GM04503 (cell line): ENCODE measurements at regions not wholly inside any gene's neighbourhood (a gene's known extent, or its start where the extent isn't known, plus 50 kb on each side); places are given as distances from the start of the nearest gene placed in this dataset.
"Not testable (repeated sequence)": the region's sequence is repeated elsewhere in the genome, so short reads cannot be mapped to it uniquely, and the experiment has no call there.

Source experiments
- DNase-seq: peaks from one replicate; pipeline ENCODE4 v3.0.0-alpha.2; 2012; ENCODE audit warnings: low read depth

- no peak for DNase-seq
Observed at GRCh38 chr11:45384711-45385241, 98.6 kb upstream of the SYT13 start.

- DNase-seq: no peak
Observed at GRCh38 chr11:45384016-45384415, 97.9 kb upstream of the SYT13 start.

GRCh38 chr11:45383224-45383623 lies 97.1 kb upstream of the SYT13 start:
- DNase-seq: peak; percentile 44

GRCh38 chr11:45382133-45382878 lies 96.2 kb upstream of the SYT13 start:
- DNase-seq: no peak

- DNase-seq: no peak
Observed at GRCh38 chr11:45379162-45379863, 93.2 kb upstream of the SYT13 start.

GRCh38 chr11:45378516-45378915 lies 92.4 kb upstream of the SYT13 start:
- DNase-seq: no peak

- DNase-seq: no peak
Observed at GRCh38 chr11:45374653-45375059, 88.5 kb upstream of the SYT13 start.

GRCh38 chr11:45374130-45374529 lies 88.0 kb upstream of the SYT13 start:
- no peak for DNase-seq

- no peak for DNase-seq
Observed at GRCh38 chr11:45373506-45374035, 87.4 kb upstream of the SYT13 start.

- not testable (repeated sequence) for DNase-seq
Observed at GRCh38 chr11:45372414-45372813, 86.3 kb upstream of the SYT13 start.

- DNase-seq: no peak
Observed at GRCh38 chr11:45371251-45372115, 85.3 kb upstream of the SYT13 start.

GRCh38 chr11:45369313-45369712 lies 83.2 kb upstream of the SYT13 start:
- no peak for DNase-seq

GRCh38 chr11:45368697-45369096 lies 82.6 kb upstream of the SYT13 start:
- DNase-seq: no peak

- DNase-seq: no peak
Observed at GRCh38 chr11:45366619-45367190, 80.6 kb upstream of the SYT13 start.

GRCh38 chr11:45365961-45366618 lies 79.9 kb upstream of the SYT13 start:
- DNase-seq: no peak

GRCh38 chr11:45362636-45363035 lies 76.5 kb upstream of the SYT13 start:
- DNase-seq: no peak

GRCh38 chr11:45361551-45361950 lies 75.4 kb upstream of the SYT13 start:
- no peak for DNase-seq

GRCh38 chr11:45355706-45356041 lies 69.5 kb upstream of the SYT13 start:
- no peak for DNase-seq

GRCh38 chr11:45354976-45355705 lies 69.0 kb upstream of the SYT13 start:
- DNase-seq: no peak

- DNase-seq: no peak
Observed at GRCh38 chr11:45348729-45349128, 62.6 kb upstream of the SYT13 start.
